ENCODE measurements at regions not wholly inside any gene's neighbourhood (a gene's known extent, or its start where the extent isn't known, plus 50 kb on each side); places are given as distances from the start of the nearest gene placed in this dataset.

DNA sequence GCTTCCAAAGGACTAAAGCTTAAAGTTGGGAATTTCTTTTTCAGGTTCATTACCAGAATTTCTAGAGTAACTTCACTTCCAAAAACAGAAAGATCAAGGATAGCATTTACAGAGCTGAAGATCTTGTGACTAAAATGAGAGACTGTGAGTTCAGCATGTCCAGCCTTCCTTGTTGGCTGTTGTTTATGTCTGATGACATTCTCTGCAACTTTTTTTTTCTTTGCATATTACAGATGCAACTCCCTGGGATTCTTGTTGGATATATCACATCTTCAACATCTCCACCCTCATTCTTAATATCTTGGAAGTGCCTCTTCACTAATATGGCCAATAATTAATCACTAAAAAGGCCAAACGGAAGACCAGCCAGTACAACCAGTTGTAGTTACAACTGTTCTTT lies 86.2 kb upstream of the FRMD4B start:
- TF ChIP-seq CTCF (IDR thresholded peaks at IDR 0.05), result no peak
- TF ChIP-seq POLR2AphosphoS5 (IDR thresholded peaks at IDR 0.05), result no peak
